ENCODE measurements at regions not wholly inside any gene's neighbourhood (a gene's known extent, or its start where the extent isn't known, plus 50 kb on each side); places are given as distances from the start of the nearest gene placed in this dataset.

DNA sequence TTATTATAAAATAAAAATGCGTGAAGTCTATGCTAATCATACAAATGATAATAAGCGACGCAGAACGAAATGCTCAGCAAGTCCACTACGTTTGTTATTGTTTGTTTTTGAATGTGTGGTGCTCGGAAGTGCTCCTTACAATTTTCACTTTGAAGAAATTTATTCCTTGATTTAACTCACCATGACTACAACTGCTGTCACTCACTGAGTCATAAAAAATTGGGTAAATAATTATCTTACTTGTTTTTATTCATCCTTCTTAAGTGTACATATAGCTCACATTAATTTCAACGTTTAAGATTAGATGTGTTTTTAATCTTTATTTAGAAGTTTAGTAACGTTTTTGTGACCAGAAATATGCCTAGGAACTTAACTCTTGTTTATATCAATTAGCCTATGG lies 66.7 kb upstream of the NANOGP8 start:
- Mint-ChIP-seq H3K27ac (no peak overlapping the region), H3K4me1 (no peaks in the 10 kb centered on the region), H3K27me3 (no peaks in the 10 kb centered on the region), H3K36me3 (ENCODE audit: low read depth) (no peaks in the 10 kb centered on the region), H3K4me3 (no peak overlapping the region), H3K9me3 (no peaks in the 10 kb centered on the region)
- DNase-seq: no peak
- ChIA-PET CTCF (no interaction called here), POLR2A (no interaction called here)

DNA sequence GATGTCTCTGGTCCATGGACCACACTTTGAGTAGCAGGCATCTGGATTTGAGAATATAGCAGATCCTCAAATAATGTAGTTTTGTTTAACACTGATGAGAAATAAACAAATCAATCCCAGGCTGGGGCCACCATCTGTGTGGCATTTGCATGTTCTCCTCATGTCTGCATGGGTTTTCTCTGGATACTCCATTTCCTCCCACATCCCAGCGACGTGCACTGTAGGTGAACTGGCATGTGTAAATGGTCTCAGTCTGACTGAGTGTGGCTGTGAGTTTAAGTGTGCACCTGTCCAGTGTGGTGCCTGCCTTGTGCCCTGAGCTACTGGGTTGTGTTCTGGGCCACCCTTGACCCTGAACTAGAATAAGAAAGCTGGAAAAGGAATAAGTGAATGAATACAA lies 66.3 kb upstream of the NANOGP8 start:
- POLR2A ChIA-PET: no interaction called here

DNA sequence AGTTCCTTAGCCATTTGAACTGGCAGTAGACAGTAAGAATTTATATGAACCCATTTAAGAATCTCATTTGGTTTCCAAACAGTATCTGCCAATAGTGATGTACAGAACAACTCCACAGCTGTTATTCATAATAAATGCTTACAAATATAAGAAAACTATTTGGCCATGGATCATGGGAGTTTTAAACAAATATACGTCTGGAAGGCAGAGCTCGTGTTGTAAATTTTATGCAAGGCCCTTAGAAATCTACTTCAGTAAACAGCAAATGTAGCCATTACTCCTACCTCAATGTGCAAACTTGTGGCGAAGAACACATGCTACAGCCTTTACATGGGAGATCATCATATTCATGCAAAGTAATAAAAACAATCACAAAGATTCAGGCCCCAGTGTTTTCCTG lies 65.3 kb upstream of the NANOGP8 start:
- no peak overlapping the region for H3K27ac Mint-ChIP-seq
- no peaks in the 10 kb centered on the region for H3K9me3 Mint-ChIP-seq
- DNase-seq: no peak
- H3K36me3 Mint-ChIP-seq (ENCODE audit: low read depth): no peaks in the 10 kb centered on the region
- POLR2A ChIA-PET: no interaction called here
- CTCF ChIA-PET: no interaction called here
- H3K4me3 Mint-ChIP-seq: no peak overlapping the region
- peaks cover 3% of the 10 kb centered on the region for H3K27me3 Mint-ChIP-seq
- H3K4me1 Mint-ChIP-seq: no peaks in the 10 kb centered on the region

More for the DNA sequence above, 66.3 kb upstream of the NANOGP8 start:
- Mint-ChIP-seq H3K4me3 (no peak overlapping the region), H3K36me3 (ENCODE audit: low read depth) (no peaks in the 10 kb centered on the region), H3K27me3 (peaks cover 2% of the 10 kb centered on the region), H3K27ac (no peak overlapping the region), H3K9me3 (no peaks in the 10 kb centered on the region), H3K4me1 (no peaks in the 10 kb centered on the region)
- CTCF ChIA-PET: no interaction called here
- DNase-seq: no peak

DNA sequence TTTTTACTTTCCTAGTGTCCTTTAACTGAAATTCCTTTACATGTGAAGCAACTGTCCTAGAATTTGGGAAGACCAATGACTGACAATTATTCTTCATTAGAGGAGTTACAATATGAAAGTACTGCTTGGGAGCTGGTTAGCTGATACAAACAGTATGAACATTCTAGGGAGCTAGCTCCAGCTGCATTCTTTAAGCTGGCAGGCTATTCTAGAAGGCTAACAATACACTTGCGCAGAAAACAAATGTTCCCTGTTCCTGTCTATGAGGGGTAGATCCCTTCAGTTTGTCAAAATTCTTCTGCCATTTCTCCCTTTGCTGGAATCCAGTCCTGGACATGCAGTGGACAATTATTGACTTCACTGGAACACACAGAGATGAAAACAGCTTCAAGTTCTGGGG lies 60.2 kb upstream of the NANOGP8 start:
- no peaks in the 10 kb centered on the region for H3K9me3 Mint-ChIP-seq
- no peaks in the 10 kb centered on the region for H3K4me1 Mint-ChIP-seq
- no peak overlapping the region for H3K27ac Mint-ChIP-seq
- peaks cover 3% of the 10 kb centered on the region for H3K27me3 Mint-ChIP-seq
- H3K36me3 Mint-ChIP-seq (ENCODE audit: low read depth): no peaks in the 10 kb centered on the region
- ChIA-PET CTCF (no interaction called here), POLR2A (no interaction called here)
- no peak overlapping the region for H3K4me3 Mint-ChIP-seq
- DNase-seq: no peak

DNA sequence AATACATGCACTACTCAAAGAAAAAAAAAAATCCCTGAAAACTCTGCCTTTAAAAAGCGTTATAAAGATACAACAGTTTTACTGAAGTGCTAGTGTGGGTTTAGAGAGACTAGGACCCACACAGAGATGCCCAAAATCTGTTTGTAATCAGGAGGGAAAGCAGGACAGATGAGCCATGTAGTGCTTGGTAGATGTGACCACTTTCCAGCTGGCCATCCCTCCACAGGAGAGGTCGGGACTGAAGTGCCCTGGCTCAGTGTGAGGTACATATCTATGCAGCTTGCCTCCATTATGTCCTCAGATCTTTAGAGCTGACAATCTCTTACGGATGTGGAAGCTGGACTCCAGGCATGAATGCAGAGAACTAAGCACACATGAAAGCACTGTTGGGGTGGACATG lies 57.5 kb upstream of the NANOGP8 start:
- Mint-ChIP-seq H3K36me3 (ENCODE audit: low read depth) (no peaks in the 10 kb centered on the region), H3K27ac (no peak overlapping the region), H3K4me3 (no peak overlapping the region), H3K27me3 (peaks cover 3% of the 10 kb centered on the region), H3K9me3 (no peaks in the 10 kb centered on the region), H3K4me1 (no peaks in the 10 kb centered on the region)
- DNase-seq: no peak
- ChIA-PET CTCF (no interaction called here), POLR2A (no interaction called here)

DNA sequence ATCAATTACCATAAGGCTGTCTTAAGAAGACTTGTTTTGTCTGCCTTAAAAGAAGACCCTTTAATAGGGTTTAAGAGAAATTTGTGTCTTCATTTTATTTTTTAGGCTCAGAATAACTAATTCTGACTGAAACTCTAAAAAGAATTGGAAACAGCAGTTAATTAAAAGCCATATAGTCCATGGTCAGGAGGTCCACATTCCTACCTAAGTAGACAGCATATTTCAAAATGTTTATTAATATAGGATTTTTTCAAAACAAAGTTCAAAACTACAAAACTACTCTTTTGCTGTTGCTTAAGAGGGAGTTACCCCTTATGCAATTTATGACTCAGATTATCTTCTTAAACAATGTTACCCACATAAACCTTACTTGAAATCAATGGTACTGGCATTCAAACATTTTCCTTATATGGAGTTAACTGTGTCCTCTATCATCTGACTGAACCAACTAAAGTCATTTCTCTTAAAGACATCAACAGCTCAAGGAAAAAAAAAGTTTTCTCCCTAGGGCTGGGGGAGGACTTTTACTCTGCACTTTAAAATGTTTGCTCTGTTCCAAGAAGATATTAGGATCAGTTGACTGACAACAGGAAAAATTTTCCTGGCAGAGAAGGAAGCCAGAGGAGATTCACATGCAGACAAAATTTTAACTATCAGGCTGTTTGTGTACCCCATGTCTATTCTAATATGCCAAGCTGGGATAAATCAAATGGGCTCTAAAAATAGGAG lies 56.8 kb upstream of the NANOGP8 start:
- DNase-seq: no peak
- Mint-ChIP-seq H3K36me3 (ENCODE audit: low read depth) (no peaks in the 10 kb centered on the region), H3K27ac (no peak overlapping the region), H3K4me3 (no peak overlapping the region), H3K9me3 (no peaks in the 10 kb centered on the region), H3K4me1 (no peaks in the 10 kb centered on the region), H3K27me3 (peaks cover 3% of the 10 kb centered on the region)
- CTCF ChIA-PET: no interaction called here
- POLR2A ChIA-PET: no interaction called here

DNA sequence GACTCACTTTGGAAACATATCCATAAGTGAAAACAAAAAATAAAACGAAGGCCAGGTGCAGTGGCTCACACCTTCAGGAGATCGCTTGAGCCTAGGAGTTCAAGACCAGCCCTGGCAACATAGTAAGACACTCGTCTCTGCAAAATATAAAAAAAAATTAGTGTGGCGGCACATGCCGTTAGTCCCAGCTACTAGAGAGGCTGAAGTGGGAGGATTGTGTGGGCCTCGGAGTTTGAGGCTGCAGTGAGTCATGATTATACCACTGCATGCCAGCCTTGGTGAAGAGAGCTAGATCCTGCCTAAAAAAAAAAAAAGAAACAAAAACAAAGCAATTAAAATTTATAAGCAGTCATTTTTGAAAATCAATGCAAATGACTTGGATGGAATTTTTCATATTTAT lies 54.7 kb upstream of the NANOGP8 start:
- H3K36me3 Mint-ChIP-seq (ENCODE audit: low read depth): no peaks in the 10 kb centered on the region
- ChIA-PET CTCF (no interaction called here), POLR2A (no interaction called here)
- no peak for DNase-seq
- no peak overlapping the region for H3K4me3 Mint-ChIP-seq
- no peaks in the 10 kb centered on the region for H3K9me3 Mint-ChIP-seq
- no peaks in the 10 kb centered on the region for H3K4me1 Mint-ChIP-seq
- H3K27ac Mint-ChIP-seq: no peak overlapping the region
- no peaks in the 10 kb centered on the region for H3K27me3 Mint-ChIP-seq

DNA sequence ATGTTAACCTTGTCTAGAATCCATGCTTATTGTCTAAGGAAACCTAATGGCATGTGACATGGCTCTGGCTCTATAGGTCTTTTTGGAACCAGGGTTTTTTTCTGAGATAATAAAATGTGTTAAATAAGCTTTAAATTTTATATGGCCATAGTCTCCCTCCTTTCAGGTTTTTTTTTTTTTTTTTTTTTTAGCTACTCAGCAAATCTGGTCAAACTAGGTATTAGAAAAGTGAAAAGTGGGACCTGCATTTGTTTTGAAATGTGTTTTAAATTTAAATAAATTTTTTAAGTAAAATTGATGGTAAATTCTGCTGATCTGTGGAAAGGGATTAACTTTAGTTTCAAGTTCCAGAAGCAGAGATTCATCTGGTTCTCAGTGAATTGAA lies 52.1 kb upstream of the NANOGP8 start:
- no peak for DNase-seq
- Mint-ChIP-seq H3K36me3 (ENCODE audit: low read depth) (no peaks in the 10 kb centered on the region), H3K4me1 (no peaks in the 10 kb centered on the region), H3K27me3 (no peaks in the 10 kb centered on the region), H3K9me3 (no peaks in the 10 kb centered on the region), H3K27ac (no peak overlapping the region), H3K4me3 (no peak overlapping the region)
- POLR2A ChIA-PET: no interaction called here
- CTCF ChIA-PET: no interaction called here

DNA sequence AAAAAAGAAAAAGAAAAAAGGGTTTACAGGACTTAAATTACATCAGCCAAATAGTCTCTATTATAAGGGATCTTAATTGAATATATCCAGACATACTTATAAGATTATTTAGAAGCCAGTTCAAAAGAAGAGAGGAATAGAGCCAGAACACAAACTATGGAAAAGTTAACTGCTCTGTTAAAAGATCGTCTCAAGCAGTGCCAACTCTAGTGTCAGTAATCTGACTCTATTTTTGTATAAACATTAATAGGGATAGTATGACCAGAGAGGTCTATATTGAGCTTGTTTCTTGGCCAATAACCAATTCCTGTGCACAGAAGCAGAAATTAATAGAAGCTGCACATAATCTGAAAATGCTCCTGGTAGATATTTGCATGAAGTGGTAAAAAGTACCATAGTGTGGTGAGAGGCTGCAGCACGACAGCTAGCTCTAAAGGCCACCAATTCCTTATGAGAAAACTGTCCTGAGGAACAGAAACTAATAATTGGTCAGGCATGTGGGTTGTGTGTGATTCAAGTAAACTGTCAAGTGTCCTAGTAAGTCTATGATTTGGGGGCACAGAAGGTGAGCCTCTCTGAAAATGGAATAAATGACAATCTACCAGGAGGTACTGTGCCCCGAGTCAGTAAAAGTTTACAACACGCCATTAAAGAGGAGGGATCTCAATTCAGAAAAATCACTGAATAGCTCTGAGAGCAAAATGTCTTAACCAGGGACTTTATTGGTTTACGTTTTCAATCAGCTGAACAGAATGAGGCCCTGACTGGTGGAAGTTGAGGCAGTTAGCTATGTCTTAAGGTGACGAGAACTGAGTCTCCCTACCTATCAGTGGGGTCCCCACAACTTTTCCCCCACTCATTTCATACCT lies 51.5 kb upstream of the NANOGP8 start:
- Mint-ChIP-seq H3K9me3 (no peaks in the 10 kb centered on the region), H3K27ac (no peak overlapping the region), H3K36me3 (ENCODE audit: low read depth) (no peaks in the 10 kb centered on the region), H3K4me3 (no peak overlapping the region), H3K27me3 (no peaks in the 10 kb centered on the region), H3K4me1 (no peaks in the 10 kb centered on the region)
- CTCF ChIA-PET: no interaction called here
- no peak for DNase-seq
- POLR2A ChIA-PET: no interaction called here

Measured in activated CD4-positive, alpha-beta T cell treated with anti-CD3 and anti-CD28 coated beads, Interleukin-2, amount 10 ng/mL, durations not matched to agents 7 days and 5 days (primary cell).